ENCODE measurements at regions not wholly inside any gene's neighbourhood (a gene's known extent, or its start where the extent isn't known, plus 50 kb on each side); places are given as distances from the start of the nearest gene placed in this dataset.

DNA sequence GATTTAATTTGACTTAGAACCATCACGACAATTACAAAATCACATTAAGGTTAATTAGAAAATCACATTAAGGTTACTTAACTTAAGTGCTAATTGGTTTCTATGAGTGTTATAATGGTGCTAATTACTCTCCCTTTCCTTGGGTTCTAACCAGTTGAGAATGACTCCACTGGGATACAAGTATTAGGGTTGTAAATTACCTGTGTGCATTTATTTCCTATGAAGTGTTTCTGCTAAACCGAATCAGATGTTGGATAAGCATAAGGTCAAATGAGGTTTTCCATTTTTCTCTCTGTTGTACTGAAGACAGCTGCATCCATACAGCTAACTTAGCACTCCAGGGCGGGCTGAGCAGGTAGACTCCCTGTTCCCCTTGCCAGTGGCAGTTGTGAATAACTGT, 610.3 kb upstream of the TMPRSS15 start:
- no peak for TF ChIP-seq L3MBTL2 (conservative IDR thresholded peaks at IDR 0.05)
- TF ChIP-seq HDGF (IDR thresholded peaks at IDR 0.05; ENCODE audit: borderline replicate concordance): no peak
- TF ChIP-seq LEF1 (IDR thresholded peaks at IDR 0.05; ENCODE audit: borderline replicate concordance): no peak
- TF ChIP-seq TARDBP (IDR thresholded peaks at IDR 0.05): no peak
- no peak for TF ChIP-seq SUZ12 (IDR thresholded peaks at IDR 0.05)
- TF ChIP-seq NFRKB (IDR thresholded peaks at IDR 0.05): no peak
- no peak for TF ChIP-seq ARNT (IDR thresholded peaks at IDR 0.05)
- no peak for TF ChIP-seq FOXK2 (IDR thresholded peaks at IDR 0.05)
- TF ChIP-seq FOXM1 (IDR thresholded peaks at IDR 0.05; ENCODE audit: borderline replicate concordance): no peak
- TF ChIP-seq, protein P1, sequence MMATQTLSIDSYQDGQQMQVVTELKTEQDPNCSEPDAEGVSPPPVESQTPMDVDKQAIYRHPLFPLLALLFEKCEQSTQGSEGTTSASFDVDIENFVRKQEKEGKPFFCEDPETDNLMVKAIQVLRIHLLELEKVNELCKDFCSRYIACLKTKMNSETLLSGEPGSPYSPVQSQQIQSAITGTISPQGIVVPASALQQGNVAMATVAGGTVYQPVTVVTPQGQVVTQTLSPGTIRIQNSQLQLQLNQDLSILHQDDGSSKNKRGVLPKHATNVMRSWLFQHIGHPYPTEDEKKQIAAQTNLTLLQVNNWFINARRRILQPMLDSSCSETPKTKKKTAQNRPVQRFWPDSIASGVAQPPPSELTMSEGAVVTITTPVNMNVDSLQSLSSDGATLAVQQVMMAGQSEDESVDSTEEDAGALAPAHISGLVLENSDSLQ (IDR thresholded peaks at IDR 0.05): no peak
- TF ChIP-seq BHLHE40 (IDR thresholded peaks at IDR 0.05; ENCODE audit: borderline replicate concordance): no peak

Measured in HEK293T (cell line).